Mesothelial cell of epicardium (in vitro differentiated cells): ENCODE measurements at regions not wholly inside any gene's neighbourhood (a gene's known extent, or its start where the extent isn't known, plus 50 kb on each side); places are given as distances from the start of the nearest gene placed in this dataset.

Experiments
- DNase-seq, 2 experiments: peaks; one replicate each; pipeline ENCODE4 v3.0.0; 2021; ENCODE audit warnings: low spot score in 2 of 2; ENCODE audit not compliant: unreplicated experiment in 2 of 2
- H3K27ac Mint-ChIP-seq: 2 replicates; pipeline ENCODE4 v1.8.0; 2021; ENCODE audit warnings: mixed read lengths
- H3K27me3 Mint-ChIP-seq: 2 replicates; pipeline ENCODE4 v1.8.0; 2021; ENCODE audit warnings: low read depth, mixed read lengths
- H3K36me3 Mint-ChIP-seq: 2 replicates; pipeline ENCODE4 v1.8.0; 2021; ENCODE audit warnings: mixed read lengths
- H3K4me1 Mint-ChIP-seq: 2 replicates; pipeline ENCODE4 v1.8.0; 2021; ENCODE audit warnings: mixed read lengths
- H3K4me3 Mint-ChIP-seq: 2 replicates; pipeline ENCODE4 v1.8.0; 2021; ENCODE audit warnings: mild to moderate bottlenecking, moderate library complexity, mixed read lengths
- H3K9me3 Mint-ChIP-seq: 2 replicates; pipeline ENCODE4 v1.8.0; 2021; ENCODE audit warnings: mixed read lengths
- TF ChIP-seq, protein P1 (sequence below): fragments of 200-600 bp; sonication (generic); IDR thresholded peaks from one replicate; pipeline ENCODE4 v1.5.0; 2021; ENCODE audit warnings: antibody characterized with exemption; ENCODE audit not compliant: unreplicated experiment

DNA sequence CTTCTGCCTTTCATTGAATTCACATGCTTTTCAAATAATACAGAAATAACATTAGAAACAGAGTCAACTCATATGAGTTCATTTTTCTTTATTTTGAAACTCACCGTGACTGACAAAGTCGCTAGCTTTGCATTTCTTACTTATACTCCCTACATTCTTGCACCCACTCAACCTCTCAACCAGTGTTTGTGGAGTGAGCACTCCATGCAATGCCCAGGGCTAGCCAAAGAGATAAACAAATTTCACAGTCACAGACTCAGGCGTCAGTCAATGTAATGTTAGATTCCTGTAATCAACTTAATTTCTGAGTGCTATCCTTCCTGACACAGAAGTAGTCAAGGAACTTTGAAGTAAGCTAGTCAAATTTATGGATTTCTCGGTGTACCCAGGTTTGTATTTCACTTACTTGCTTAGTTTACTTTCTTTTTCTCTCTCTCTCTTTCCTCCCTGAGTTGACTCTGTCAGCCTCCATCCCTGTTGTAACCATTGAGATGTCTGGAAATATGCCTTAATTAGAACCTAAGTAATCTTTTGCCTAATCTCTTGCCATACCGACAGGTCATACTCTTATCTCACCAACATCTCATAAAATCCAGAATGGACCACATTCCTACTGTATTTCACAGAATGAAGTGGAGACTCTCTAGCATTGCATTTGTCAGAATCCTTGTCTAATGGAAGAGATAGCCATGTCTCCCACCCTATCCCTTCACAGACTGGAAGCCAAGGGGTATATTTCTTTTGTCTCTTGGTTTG, 413.0 kb downstream of the AEBP2 start:
- Mint-ChIP-seq H3K4me1 (peaks cover 69% of the 10 kb centered on the region), H3K27ac (peak overlapping the region; percentile 35), H3K9me3 (peaks cover 28% of the 10 kb centered on the region), H3K36me3 (peaks cover 25% of the 10 kb centered on the region), H3K27me3 (no peaks in the 10 kb centered on the region), H3K4me3 (no peak overlapping the region)
- TF ChIP-seq, protein P1, sequence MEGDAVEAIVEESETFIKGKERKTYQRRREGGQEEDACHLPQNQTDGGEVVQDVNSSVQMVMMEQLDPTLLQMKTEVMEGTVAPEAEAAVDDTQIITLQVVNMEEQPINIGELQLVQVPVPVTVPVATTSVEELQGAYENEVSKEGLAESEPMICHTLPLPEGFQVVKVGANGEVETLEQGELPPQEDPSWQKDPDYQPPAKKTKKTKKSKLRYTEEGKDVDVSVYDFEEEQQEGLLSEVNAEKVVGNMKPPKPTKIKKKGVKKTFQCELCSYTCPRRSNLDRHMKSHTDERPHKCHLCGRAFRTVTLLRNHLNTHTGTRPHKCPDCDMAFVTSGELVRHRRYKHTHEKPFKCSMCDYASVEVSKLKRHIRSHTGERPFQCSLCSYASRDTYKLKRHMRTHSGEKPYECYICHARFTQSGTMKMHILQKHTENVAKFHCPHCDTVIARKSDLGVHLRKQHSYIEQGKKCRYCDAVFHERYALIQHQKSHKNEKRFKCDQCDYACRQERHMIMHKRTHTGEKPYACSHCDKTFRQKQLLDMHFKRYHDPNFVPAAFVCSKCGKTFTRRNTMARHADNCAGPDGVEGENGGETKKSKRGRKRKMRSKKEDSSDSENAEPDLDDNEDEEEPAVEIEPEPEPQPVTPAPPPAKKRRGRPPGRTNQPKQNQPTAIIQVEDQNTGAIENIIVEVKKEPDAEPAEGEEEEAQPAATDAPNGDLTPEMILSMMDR = no peak
- no peak for DNase-seq

DNA sequence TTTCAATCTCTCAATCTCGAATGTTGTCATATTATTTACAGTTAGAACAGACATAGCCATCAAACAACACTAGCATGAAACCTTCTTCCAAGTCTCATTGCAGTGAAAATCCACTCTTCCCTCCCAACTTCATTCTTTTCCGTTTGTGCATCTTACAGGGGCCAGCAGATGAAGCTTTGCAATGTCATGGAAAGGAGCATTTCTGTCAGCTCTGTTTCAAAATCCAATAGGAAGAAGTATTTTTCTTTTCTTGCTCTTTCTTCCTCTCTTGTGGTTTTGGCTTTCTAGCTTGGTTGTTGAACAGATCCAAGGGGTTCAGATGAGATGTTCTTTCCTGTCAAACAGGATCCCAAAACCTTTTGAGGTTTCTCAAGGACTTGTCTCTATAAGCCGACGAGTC, 416.6 kb downstream of the AEBP2 start:
- Mint-ChIP-seq H3K27me3 (no peaks in the 10 kb centered on the region), H3K36me3 (peaks cover 15% of the 10 kb centered on the region), H3K4me3 (no peak overlapping the region), H3K4me1 (peaks cover 39% of the 10 kb centered on the region), H3K27ac (peak overlapping the region; percentile 24), H3K9me3 (peaks cover 32% of the 10 kb centered on the region)
- TF ChIP-seq, protein P1 = no peak
- no peak for DNase-seq

DNA sequence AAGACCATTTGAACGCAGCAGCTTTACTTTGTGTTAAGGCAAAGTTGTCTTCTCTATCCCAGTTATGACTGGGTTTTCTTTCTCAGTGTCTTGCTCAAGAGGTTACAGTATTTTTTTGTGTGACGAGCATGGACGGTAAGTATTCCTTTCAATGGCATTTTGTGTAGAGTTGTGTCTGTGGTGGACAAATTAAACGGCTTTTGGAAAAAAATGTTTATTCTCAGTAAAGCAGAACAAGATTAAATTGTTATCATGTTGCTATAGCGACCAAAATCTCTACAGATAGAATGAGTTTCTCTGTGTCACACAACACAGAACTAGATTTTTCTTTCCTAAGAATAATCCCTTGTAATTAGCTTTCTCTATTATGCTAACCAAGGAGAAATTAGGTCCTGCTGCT, 417.1 kb downstream of the AEBP2 start:
- no peak for DNase-seq
- Mint-ChIP-seq H3K36me3 (peaks cover 17% of the 10 kb centered on the region), H3K27me3 (no peaks in the 10 kb centered on the region), H3K4me3 (no peak overlapping the region), H3K4me1 (peaks cover 34% of the 10 kb centered on the region), H3K9me3 (peaks cover 38% of the 10 kb centered on the region), H3K27ac (peak overlapping the region; percentile 83)
- TF ChIP-seq, protein P1 = no peak

DNA sequence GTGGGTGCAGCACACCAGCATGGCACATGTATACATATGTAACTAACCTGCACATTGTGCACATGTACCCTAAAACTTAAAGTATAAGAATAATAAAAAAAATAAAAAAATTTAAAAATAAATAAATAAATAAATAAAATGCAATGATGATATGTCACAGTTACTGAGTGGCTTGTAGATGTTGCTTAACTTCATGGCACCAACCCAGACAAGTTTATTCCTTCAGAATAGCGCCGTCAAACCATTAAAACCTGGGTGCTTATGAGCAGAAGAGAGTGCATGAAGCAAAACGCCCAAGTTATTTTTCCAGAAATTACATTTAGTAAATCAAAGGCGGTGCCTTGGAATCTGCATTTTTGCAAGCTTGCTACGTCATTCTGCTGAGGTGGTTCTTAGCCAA, 417.9 kb downstream of the AEBP2 start:
- Mint-ChIP-seq H3K27me3 (no peaks in the 10 kb centered on the region), H3K4me3 (no peak overlapping the region), H3K36me3 (peaks cover 17% of the 10 kb centered on the region), H3K4me1 (peaks cover 30% of the 10 kb centered on the region), H3K27ac (no peak overlapping the region), H3K9me3 (peaks cover 38% of the 10 kb centered on the region)
- no peak for DNase-seq
- TF ChIP-seq, protein P1 = no peak

DNA sequence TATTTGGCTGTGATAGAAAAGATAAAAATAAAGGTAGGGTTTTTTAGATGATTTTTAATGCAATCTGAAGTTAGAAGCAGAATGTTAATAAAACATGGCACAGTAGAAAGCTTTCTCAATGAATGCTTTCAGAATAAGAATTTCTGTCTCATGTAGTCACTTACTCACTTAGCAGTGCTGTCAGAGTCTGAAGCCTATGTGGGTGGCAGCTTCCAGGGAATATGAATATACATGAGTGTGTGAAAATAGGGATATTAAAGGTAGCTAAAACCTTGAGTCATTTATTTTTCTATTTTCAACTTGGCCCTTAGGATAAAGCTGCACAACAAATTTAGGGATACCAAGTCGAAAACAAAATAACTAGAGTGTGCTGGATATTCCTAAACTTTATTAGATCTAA, 427.9 kb downstream of the AEBP2 start:
- H3K4me3 Mint-ChIP-seq = no peak overlapping the region
- no peaks in the 10 kb centered on the region for H3K27me3 Mint-ChIP-seq
- H3K36me3 Mint-ChIP-seq = peaks cover 3% of the 10 kb centered on the region
- H3K4me1 Mint-ChIP-seq = peaks cover 55% of the 10 kb centered on the region
- peak overlapping the region; percentile 30 for H3K27ac Mint-ChIP-seq
- TF ChIP-seq, protein P1 = no peak
- no peak for DNase-seq
- H3K9me3 Mint-ChIP-seq = no peaks in the 10 kb centered on the region

DNA sequence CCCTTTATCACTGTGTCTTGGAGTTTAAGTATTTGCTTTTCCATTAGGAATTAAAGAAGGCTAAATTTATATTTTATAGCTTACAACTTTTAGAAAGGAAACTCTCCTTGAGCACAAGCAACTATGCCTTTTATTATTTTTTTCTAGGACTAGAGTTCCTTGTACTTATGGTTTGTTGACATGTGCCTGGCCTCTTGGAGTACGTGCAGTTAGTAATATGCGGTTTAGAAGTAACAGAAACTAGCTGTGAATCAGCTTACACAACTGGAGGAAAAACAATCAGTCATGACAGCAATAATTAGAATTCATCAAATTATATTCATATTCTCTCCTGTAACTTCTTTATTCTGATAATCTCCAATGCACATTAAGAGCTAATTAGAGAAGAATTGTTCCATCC, 428.7 kb downstream of the AEBP2 start:
- H3K27ac Mint-ChIP-seq = peak overlapping the region; percentile 78
- DNase-seq = no peak
- H3K36me3 Mint-ChIP-seq = peaks cover 3% of the 10 kb centered on the region
- TF ChIP-seq, protein P1 = no peak
- no peaks in the 10 kb centered on the region for H3K27me3 Mint-ChIP-seq
- peaks cover 54% of the 10 kb centered on the region for H3K4me1 Mint-ChIP-seq
- H3K9me3 Mint-ChIP-seq = no peaks in the 10 kb centered on the region
- H3K4me3 Mint-ChIP-seq = no peak overlapping the region
